ENCODE measurements at regions not wholly inside any gene's neighbourhood (a gene's known extent, or its start where the extent isn't known, plus 50 kb on each side); places are given as distances from the start of the nearest gene placed in this dataset.

DNA sequence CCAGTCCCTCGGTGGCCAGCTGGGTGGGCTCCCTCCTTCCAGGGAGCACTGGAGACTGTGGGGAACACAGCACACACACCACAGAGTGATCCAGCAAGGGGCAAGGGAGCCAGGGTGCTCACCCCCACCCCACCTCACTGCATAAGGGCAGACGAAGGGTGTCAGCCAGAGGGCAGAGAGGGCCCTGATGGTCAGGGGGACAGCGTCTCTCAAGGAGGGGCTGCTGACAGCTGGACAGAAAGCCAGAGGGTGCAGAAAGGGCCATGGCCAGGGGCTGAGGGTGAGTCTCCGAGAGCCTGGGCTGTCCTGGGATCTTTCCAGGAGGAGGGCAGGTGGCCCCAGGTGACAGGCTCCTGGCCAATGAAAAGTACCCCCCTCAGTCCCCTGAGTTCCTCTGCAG is 73.4 kb upstream of the PMEPA1 start:
- H3K4me1 Mint-ChIP-seq (ENCODE audit: low read depth) = no peaks in the 10 kb centered on the region
- H3K27me3 Mint-ChIP-seq (ENCODE audit: low read depth) = peaks cover 15% of the 10 kb centered on the region
- DNase-seq (no peak), ATAC-seq (replicated peaks in 1 of 2) (no peak)
- H3K27ac Mint-ChIP-seq = no peak overlapping the region
- peaks cover 0 to 2% of the 10 kb centered on the region in 2 donors for H3K9me3 Mint-ChIP-seq
- H3K4me3 Mint-ChIP-seq = no peak overlapping the region
- no peaks in the 10 kb centered on the region for H3K36me3 Mint-ChIP-seq (ENCODE audit: insufficient read depth in 2 of 2)

DNA sequence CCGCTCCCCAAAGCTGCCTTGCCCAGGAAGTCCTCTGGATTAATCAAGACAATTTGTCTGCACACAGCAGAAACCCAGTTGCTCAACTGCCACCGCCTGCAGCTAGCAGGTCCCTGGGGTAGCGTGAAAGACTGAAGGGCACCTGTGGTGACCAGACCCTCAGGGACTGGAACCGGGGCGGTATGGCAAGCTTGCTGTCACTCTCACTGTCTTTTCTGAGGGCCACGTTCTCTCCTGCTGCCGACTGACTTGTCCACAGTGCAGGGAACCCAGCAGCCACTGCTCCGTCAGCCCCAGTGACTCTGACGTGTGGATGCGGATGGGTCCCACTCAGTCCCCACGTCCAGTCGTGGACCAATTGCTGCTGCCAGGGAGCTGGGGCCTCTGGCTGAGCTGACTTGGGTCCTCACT is 72.8 kb upstream of the PMEPA1 start:
- DNase-seq = no peak
- H3K4me3 Mint-ChIP-seq = no peak overlapping the region
- no peak overlapping the region for H3K27ac Mint-ChIP-seq
- no peaks in the 10 kb centered on the region for H3K36me3 Mint-ChIP-seq (ENCODE audit: insufficient read depth in 2 of 2)
- ATAC-seq (replicated peaks in 1 of 2) = no peak
- no peaks in the 10 kb centered on the region for H3K4me1 Mint-ChIP-seq (ENCODE audit: low read depth)
- peaks cover 0 to 2% of the 10 kb centered on the region in 2 donors for H3K9me3 Mint-ChIP-seq
- H3K27me3 Mint-ChIP-seq (ENCODE audit: low read depth) = peaks cover 20% of the 10 kb centered on the region

DNA sequence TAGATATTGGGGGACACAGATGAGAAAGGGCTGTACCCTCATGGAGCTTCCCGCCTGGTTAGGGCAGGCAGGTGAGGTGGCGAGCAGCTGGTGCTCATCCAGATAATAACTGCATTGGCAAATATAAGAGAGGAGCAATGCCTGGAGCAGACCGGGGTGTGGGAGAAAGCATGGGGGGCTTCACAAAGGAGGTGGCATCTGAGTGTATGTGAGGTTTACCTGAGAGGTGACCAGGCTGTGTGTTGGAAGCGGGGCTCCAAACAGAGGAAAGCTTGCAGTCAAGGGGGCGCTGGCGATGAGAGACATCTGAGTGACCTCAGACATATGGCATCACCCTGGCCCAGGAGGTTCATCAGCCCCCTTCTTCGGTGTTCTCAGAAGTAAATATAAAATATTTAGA is 72.1 kb upstream of the PMEPA1 start:
- Mint-ChIP-seq H3K27ac (no peak overlapping the region), H3K4me3 (no peak overlapping the region), H3K36me3 (ENCODE audit: insufficient read depth in 2 of 2) (no peaks in the 10 kb centered on the region), H3K9me3 (peaks cover 0 to 2% of the 10 kb centered on the region in 2 donors), H3K4me1 (ENCODE audit: low read depth) (no peaks in the 10 kb centered on the region), H3K27me3 (ENCODE audit: low read depth) (peaks cover 20% of the 10 kb centered on the region)
- no peak for ATAC-seq (replicated peaks in 1 of 2)
- DNase-seq = no peak

DNA sequence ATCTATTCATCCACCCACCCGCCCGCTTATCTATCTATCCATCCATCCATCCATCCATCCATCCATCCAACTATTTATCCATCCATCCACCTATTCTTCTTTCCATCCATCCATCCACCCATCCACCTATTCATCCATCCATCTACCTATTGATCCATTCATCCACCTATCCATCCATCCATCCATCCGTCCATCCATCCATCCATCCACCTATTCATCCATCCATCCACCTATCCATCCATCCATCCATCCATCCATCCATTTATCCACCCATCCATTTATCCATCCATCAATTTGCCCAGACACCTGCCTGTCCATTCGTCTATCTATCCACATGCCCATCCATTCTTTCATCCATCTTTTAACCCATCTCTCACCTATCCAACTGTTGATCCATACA is 71.1 kb upstream of the PMEPA1 start:
- H3K9me3 Mint-ChIP-seq = peaks cover 0 to 2% of the 10 kb centered on the region in 2 donors
- H3K27me3 Mint-ChIP-seq (ENCODE audit: low read depth) = peaks cover 20% of the 10 kb centered on the region
- H3K27ac Mint-ChIP-seq = no peak overlapping the region
- H3K4me3 Mint-ChIP-seq = no peak overlapping the region
- H3K4me1 Mint-ChIP-seq (ENCODE audit: low read depth) = no peaks in the 10 kb centered on the region
- DNase-seq (no peak), ATAC-seq (replicated peaks in 1 of 2) (no peak)
- no peaks in the 10 kb centered on the region for H3K36me3 Mint-ChIP-seq (ENCODE audit: insufficient read depth in 2 of 2)

DNA sequence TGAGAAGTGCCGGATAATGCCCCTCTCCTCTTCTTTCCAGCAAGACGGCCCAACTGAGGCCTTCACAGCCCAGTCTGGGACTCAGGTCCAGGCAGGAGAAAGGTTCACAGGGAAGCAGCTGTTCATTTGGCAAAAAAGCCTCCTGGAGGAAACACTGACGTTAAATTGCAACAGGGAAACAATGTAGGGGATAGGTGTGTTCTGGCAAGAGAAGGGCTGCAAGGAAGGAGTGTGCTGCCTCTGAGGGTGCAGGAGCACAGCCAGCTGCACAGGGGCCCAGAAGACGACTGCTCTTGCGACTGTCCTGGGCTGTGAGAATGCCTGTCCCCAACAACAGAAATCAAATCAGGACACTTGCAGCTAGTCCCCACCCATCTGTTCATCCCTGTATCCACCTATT is 70.6 kb upstream of the PMEPA1 start:
- H3K27me3 Mint-ChIP-seq (ENCODE audit: low read depth) = peaks cover 20% of the 10 kb centered on the region
- DNase-seq (no peak), ATAC-seq (replicated peaks in 1 of 2) (no peak)
- no peak overlapping the region for H3K4me3 Mint-ChIP-seq
- no peak overlapping the region for H3K27ac Mint-ChIP-seq
- no peaks in the 10 kb centered on the region for H3K4me1 Mint-ChIP-seq (ENCODE audit: low read depth)
- peaks cover 0 to 2% of the 10 kb centered on the region in 2 donors for H3K9me3 Mint-ChIP-seq
- no peaks in the 10 kb centered on the region for H3K36me3 Mint-ChIP-seq (ENCODE audit: insufficient read depth in 2 of 2)

DNA sequence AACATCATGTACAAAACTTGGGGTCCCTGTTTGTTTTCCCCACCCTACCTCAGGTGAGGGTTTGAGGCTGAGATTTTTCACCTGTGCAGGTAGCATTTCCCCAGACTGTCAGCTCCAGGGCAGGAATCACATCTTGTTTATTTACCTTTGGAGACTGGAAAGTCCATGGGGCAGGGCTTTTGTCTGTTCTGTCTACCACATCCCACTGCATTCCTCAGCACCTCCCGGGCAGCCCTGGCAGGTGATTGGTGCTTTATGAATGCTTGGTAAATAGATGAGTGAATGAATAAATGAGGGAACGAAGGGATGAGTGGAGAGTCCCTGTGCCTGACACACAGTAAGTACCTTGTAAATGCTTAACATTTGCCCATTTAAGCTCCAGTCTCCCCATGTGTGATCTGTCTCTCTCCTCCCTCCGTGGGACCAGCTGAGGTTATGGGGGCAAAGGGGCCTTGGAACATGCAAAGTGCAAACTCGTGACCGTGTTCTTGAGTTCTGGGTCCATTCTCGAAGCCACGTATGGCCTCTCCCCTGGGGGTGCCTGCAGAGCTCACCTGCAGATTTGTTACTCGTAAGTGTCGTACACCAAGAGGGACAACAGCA is 69.7 kb upstream of the PMEPA1 start:
- ATAC-seq (replicated peaks in 1 of 2) = no peak
- Mint-ChIP-seq H3K4me3 (no peak overlapping the region), H3K9me3 (peaks cover 0 to 2% of the 10 kb centered on the region in 2 donors), H3K27me3 (ENCODE audit: low read depth) (peaks cover 20% of the 10 kb centered on the region), H3K27ac (no peak overlapping the region), H3K36me3 (ENCODE audit: insufficient read depth in 2 of 2) (no peaks in the 10 kb centered on the region), H3K4me1 (ENCODE audit: low read depth) (no peaks in the 10 kb centered on the region)
- no peak for DNase-seq

DNA sequence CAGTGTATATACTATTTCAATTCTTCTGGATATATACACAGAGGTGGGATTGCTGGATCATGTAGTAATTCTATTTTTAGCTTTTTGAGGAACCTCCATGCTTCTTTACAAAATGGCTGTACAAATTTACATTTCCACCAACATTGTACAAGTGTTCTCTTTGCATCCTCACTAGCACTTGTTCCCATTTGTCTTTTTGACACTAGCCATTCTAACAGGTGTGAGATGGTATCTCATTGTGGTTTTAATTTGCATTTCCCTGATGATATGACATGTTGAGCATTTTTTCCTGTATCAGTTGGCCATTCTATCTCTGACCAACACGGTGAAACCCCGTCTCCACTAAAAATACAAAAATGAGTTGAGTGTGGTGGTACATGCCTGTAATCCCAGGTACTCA is 68.1 kb upstream of the PMEPA1 start:
- H3K27me3 Mint-ChIP-seq (ENCODE audit: low read depth) = peaks cover 20% of the 10 kb centered on the region
- no peak overlapping the region for H3K4me3 Mint-ChIP-seq
- no peaks in the 10 kb centered on the region for H3K4me1 Mint-ChIP-seq (ENCODE audit: low read depth)
- ATAC-seq (replicated peaks in 1 of 2) = no peak
- DNase-seq = no peak
- H3K36me3 Mint-ChIP-seq (ENCODE audit: insufficient read depth in 2 of 2) = no peaks in the 10 kb centered on the region
- H3K27ac Mint-ChIP-seq = no peak overlapping the region
- H3K9me3 Mint-ChIP-seq = peaks cover 0 to 2% of the 10 kb centered on the region in 2 donors

DNA sequence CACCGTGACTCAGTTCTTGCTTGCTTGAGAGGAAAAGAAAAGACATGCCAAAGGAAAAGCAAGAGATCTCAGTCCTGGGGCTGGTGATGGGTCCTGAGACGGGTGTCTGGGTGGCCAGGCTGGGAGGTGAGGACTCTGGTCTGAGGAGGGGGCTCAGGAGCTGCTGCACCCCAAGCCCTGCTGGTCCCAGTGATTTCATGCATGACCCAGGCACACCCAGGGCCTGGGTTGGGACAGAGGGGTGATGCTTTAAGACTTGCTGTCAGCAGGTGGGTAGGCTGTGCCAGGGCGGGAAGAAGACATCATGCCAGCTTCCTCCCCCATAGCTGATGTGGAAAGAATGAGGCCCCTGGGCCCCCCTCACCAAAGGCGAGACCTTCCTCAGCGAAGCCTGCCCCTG is 65.1 kb upstream of the PMEPA1 start:
- peaks cover 7% of the 10 kb centered on the region for H3K4me1 Mint-ChIP-seq (ENCODE audit: low read depth)
- DNase-seq (no peak), ATAC-seq (replicated peaks in 1 of 2) (no peak)
- H3K4me3 Mint-ChIP-seq = no peak overlapping the region
- H3K27me3 Mint-ChIP-seq (ENCODE audit: low read depth) = peaks cover 14% of the 10 kb centered on the region
- no peaks in the 10 kb centered on the region for H3K36me3 Mint-ChIP-seq (ENCODE audit: insufficient read depth in 2 of 2)
- H3K9me3 Mint-ChIP-seq = no peaks in the 10 kb centered on the region
- no peak overlapping the region for H3K27ac Mint-ChIP-seq

DNA sequence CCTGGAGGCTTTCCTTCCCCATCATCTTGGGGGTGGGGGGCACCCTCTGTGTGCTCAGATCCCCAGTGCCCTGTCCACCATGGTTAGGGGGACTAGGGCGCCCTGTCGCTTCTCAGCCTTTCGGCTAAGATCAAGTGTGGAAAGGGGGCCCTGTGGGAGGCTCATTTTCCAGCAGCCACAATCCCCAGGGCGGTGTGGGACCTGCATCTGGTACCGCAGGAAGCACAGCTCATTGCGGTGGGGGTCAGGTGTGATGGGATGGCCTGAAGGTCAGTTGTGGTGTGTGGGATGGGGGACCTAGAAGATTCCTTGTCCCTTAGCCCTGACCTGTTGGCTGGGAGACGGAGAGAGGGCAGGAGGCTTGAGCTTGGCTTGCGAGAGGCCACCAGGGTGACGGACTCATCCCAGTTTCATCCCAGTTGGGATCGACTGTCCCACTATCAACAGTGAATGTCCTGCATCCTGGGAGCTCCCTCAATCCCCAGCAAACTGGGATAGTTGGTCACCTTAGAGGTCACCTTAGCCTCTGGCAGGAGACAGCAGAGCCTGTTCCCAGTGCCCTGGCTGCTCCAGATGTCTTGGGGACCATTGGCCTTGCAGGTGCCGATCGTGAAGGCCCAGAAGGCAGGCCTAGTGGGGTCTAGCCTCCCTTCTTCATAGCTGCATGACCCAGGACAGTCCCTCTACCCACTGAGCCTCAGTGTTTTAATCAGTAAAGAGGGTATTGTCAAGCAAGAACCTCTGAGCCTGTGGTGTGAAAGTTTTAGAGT is 64.5 kb upstream of the PMEPA1 start:
- Mint-ChIP-seq H3K4me1 (ENCODE audit: low read depth) (peaks cover 12% of the 10 kb centered on the region), H3K36me3 (ENCODE audit: insufficient read depth in 2 of 2) (no peaks in the 10 kb centered on the region), H3K9me3 (no peaks in the 10 kb centered on the region), H3K27me3 (ENCODE audit: low read depth) (peaks cover 18% of the 10 kb centered on the region), H3K4me3 (no peak overlapping the region), H3K27ac (no peak overlapping the region)
- no peak for ATAC-seq (replicated peaks in 1 of 2)
- no peak for DNase-seq

DNA sequence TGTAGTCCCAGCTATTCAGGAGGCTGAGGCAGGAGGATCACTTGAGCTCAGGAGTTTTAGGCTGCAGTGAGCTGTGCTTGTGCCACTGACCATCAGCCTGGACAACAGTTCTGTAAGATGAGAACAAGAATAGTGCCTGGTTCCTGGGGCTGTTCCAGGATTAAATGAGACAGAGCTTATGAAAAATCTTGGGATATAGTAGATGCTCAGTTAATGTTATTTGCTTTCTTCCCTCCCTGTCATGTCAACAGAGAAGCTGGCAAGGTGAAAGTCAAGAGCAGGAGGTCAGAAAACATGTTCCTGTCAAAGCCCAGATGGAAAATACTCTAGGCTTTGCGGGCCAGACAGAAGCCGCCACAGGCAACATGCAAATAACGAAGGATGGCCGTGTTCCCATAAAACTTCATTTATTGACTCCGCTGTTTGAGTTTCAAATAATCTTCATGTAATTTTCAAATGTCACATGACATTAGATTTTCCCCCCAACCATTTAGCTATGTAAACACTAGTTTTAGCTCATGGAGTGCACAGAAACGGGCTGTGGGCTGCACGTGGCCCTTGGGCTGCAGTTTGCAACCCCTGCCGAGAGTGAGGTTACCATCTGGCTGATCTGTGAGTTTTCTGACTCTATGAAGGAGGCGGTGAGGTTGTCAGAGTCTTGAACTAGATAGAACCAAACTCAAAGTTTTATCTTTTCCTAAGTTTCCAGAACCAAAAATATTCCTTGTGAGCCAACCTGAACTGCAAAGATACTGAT is 63.4 kb upstream of the PMEPA1 start:
- no peaks in the 10 kb centered on the region for H3K36me3 Mint-ChIP-seq (ENCODE audit: insufficient read depth in 2 of 2)
- H3K9me3 Mint-ChIP-seq = no peaks in the 10 kb centered on the region
- no peak overlapping the region for H3K4me3 Mint-ChIP-seq
- H3K27me3 Mint-ChIP-seq (ENCODE audit: low read depth) = peaks cover 13% of the 10 kb centered on the region
- peaks cover 12% of the 10 kb centered on the region for H3K4me1 Mint-ChIP-seq (ENCODE audit: low read depth)
- ATAC-seq (replicated peaks in 1 of 2) (no peak), DNase-seq (no peak)
- H3K27ac Mint-ChIP-seq = no peak overlapping the region

DNA sequence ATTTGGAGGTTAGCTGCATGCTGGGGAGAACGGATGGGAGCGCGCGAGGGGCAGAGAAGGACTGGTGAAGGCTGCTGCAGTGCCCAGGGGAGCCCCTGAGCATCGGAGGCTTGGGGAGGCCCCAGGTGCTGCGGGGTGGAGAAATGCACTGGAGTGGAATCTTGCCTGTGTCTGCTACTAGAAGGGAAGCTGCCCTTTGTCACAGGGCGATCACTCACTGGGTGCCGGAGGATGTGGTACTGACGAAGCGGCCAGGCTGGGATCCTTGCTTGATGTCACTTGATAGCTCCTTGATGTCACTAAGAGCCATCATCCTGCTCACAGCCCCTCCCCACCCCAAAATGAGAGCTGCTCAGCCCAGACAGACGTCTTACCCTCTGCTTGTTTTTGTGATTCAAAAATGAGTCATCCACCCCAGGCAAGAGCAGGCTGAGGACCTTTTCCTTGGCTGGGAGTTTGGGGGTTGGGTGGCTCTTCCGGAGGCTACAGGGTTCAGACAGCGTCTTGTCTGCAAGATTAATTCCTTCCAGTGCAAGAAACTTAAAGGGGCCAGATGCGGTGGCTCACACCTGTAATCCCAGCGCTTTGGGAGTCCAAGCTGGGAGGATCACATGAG is 62.6 kb upstream of the PMEPA1 start:
- no peak overlapping the region for H3K27ac Mint-ChIP-seq
- DNase-seq = peak; percentile 29 to 37
- ATAC-seq (replicated peaks in 1 of 2) = peak; percentile 80 to 91
- H3K27me3 Mint-ChIP-seq (ENCODE audit: low read depth) = peaks cover 15% of the 10 kb centered on the region
- H3K36me3 Mint-ChIP-seq (ENCODE audit: insufficient read depth in 2 of 2) = no peaks in the 10 kb centered on the region
- no peak overlapping the region for H3K4me3 Mint-ChIP-seq
- H3K9me3 Mint-ChIP-seq = no peaks in the 10 kb centered on the region
- H3K4me1 Mint-ChIP-seq (ENCODE audit: low read depth) = peaks cover 12% of the 10 kb centered on the region

DNA sequence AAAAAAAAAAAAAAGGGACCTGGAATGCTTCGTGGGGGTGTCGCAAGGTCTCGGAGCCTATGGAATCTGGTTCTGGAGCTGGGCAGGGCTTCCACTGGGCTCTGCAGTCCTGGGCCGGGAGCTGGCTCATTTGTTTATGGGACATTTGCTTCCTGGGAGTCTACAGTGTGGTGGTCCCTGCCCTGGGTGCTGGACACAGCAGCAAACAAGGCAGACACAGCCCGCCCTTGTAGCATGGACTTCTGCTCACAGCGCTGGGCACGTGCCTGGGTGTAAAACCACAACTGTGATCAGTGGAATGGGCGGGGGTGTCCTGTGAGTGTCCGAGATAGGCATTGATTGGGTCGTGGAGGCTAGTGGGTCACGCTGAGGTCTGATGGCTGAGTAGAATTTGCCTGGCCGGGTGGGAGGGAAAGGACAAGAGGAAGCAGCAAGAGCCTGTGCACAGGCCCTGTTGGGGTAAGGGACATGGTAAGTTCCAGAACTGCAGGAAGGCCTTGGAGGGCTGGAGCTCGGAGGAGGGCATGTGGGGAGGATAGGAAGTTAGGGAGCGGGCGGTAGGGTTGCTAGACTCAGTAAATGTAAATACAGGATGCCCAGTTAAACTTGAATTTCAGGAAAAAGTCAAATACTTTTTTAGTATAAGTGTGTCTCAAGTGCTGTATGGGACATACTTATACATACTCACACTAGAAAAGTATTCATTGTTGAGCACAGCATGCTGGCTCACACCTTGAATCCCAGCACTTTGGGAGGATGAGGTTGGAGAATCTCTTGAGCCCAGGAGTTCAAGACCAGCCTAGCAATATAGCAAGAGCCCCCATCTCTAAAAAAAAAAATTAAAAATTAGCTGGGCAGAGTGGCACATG is 61.3 kb upstream of the PMEPA1 start:
- DNase-seq = no peak
- no peaks in the 10 kb centered on the region for H3K9me3 Mint-ChIP-seq
- no peaks in the 10 kb centered on the region for H3K36me3 Mint-ChIP-seq (ENCODE audit: insufficient read depth in 2 of 2)
- no peak overlapping the region for H3K27ac Mint-ChIP-seq
- H3K4me1 Mint-ChIP-seq (ENCODE audit: low read depth) = peaks cover 12% of the 10 kb centered on the region
- no peak overlapping the region for H3K4me3 Mint-ChIP-seq
- ATAC-seq (replicated peaks in 1 of 2) = no peak
- H3K27me3 Mint-ChIP-seq (ENCODE audit: low read depth) = peaks cover 15% of the 10 kb centered on the region

Measured in activated T-cell treated with anti-CD3 and anti-CD28 coated beads, Interleukin-2, amount 50 U/mL, for 72 hours (primary cell).